Epidermal melanocyte (primary cell): ENCODE measurements at regions not wholly inside any gene's neighbourhood (a gene's known extent, or its start where the extent isn't known, plus 50 kb on each side); places are given as distances from the start of the nearest gene placed in this dataset.
"Not testable (repeated sequence)": the region's sequence is repeated elsewhere in the genome, so short reads cannot be mapped to it uniquely, and the experiment has no call there.

Experiments used
- DNase-seq: peaks from one replicate; pipeline ENCODE4 v3.0.0; 2011; ENCODE audit warnings: low spot score; ENCODE audit not compliant: insufficient read length

- DNase-seq, result no peak
These were observed 395.7 kb upstream of the PDE3A start for GRCh38 chr12:19972325-19973288.

GRCh38 chr12:19978193-19978592 is 390.1 kb upstream of the PDE3A start:
- peak; percentile 58 for DNase-seq

- DNase-seq, result no peak
These were observed 388.8 kb upstream of the PDE3A start for GRCh38 chr12:19979584-19979983.

GRCh38 chr12:19981944-19982343 is 386.4 kb upstream of the PDE3A start:
- DNase-seq, result no peak

GRCh38 chr12:19988001-19988400 is 380.3 kb upstream of the PDE3A start:
- DNase-seq, result no peak

GRCh38 chr12:19988459-19988873 is 379.9 kb upstream of the PDE3A start:
- no peak for DNase-seq

- no peak for DNase-seq
These were observed 379.4 kb upstream of the PDE3A start for GRCh38 chr12:19988948-19989347.

GRCh38 chr12:19991146-19991545 is 377.2 kb upstream of the PDE3A start:
- no peak for DNase-seq

GRCh38 chr12:19992311-19992710 is 376.0 kb upstream of the PDE3A start:
- no peak for DNase-seq

GRCh38 chr12:19994968-19995367 is 373.4 kb upstream of the PDE3A start:
- no peak for DNase-seq

- no peak for DNase-seq
These were observed 370.5 kb upstream of the PDE3A start for GRCh38 chr12:19997656-19998400.

- DNase-seq, result no peak
These were observed 369.9 kb upstream of the PDE3A start for GRCh38 chr12:19998411-19998810.

GRCh38 chr12:19998961-19999804 is 369.2 kb upstream of the PDE3A start:
- DNase-seq, result no peak

- DNase-seq, result no peak
These were observed 368.6 kb upstream of the PDE3A start for GRCh38 chr12:19999805-20000138.

- no peak for DNase-seq
These were observed 368.0 kb upstream of the PDE3A start for GRCh38 chr12:20000229-20000849.

- DNase-seq, result no peak
These were observed 365.1 kb upstream of the PDE3A start for GRCh38 chr12:20003252-20003651.

GRCh38 chr12:20004952-20005351 is 363.4 kb upstream of the PDE3A start:
- DNase-seq, result no peak

GRCh38 chr12:20006871-20007730 is 361.2 kb upstream of the PDE3A start:
- DNase-seq, result no peak

- DNase-seq, result not testable (repeated sequence)
These were observed 358.4 kb upstream of the PDE3A start for GRCh38 chr12:20009965-20010364.

- no peak for DNase-seq
These were observed 357.1 kb upstream of the PDE3A start for GRCh38 chr12:20011200-20011599.
